ENCODE measurements at regions not wholly inside any gene's neighbourhood (a gene's known extent, or its start where the extent isn't known, plus 50 kb on each side); places are given as distances from the start of the nearest gene placed in this dataset.

DNA sequence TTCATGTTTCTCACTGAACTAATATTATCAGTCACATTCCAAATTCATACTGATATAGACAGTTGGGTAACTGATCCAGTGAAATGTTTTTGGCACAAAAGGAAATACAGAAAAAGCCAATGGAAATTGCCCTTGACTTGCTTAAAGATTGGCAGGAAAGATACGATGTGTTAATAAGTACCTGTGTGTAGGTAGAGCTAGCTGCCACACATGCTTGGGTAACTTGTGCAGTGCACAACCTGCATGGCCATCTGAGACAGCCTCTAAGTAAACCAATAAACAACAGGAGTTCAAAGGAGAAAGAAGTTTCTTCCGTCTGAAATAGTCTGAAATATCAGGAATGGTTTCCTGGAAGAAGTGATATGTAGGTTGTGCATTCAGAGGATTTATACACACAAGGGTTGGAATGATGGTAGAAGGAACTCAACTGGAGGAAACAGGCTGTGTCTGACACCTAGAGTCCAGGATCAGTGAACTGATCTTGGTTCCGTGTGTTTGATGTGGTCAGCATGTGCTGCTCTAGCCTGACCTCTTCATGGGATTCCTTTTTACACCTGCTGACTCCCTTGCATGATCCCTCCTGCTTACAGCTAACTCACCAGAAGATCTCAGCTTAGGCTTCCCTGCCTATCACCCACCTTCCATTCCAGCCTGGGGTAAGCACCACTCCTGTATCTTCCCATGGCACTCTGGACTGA is 81.4 kb upstream of the KRR1 start:
- ChIA-PET POLR2A (no interaction called here), CTCF (interaction anchor here (1.1 kb wide), 2 partner anchors 80 to 444 kb away, joined by 3 read pairs; no protein-coding TSS in a partner anchor)
- 94% methylated on average over 3 of the region's 3 CpGs for WGBS (ENCODE audit: low lambda C conversion rate)
- Histone ChIP-seq H3K79me2 (ENCODE audit: insufficient read depth) (no peaks in the 10 kb centered on the region), H4K20me1 (ENCODE audit: insufficient read depth) (no peaks in the 10 kb centered on the region), H3K27ac (ENCODE audit: low read depth in 2 of 2, low read length in 1 of 2) (no peak overlapping the region), H3K36me3 (replicated peaks in 1 of 2; ENCODE audit: control insufficient read depth in 1 of 2, insufficient read depth in 2 of 2, low read length in 1 of 2) (no peaks in the 10 kb centered on the region), H3F3A (replicated peaks; ENCODE audit: insufficient read depth) (no peaks in the 10 kb centered on the region), H3K4me3 (ENCODE audit: low read depth in 2 of 2, low read length in 1 of 2) (no peak overlapping the region), H3K9me3 (no peaks in the 10 kb centered on the region), H3K27me3 (ENCODE audit: insufficient read depth) (no peaks in the 10 kb centered on the region), H3K9me2 (no peaks in the 10 kb centered on the region), H3K4me1 (ENCODE audit: control insufficient read depth in 1 of 2, insufficient read depth in 2 of 2, low read depth in 1 of 2, low read length in 1 of 2) (peaks cover 0 to 14% of the 10 kb centered on the region in 2 experiments; a peak in 3 of 4 replicates), H3K4me2 (no peak overlapping the region), H3K9ac (no peak overlapping the region), H2AFZ (ENCODE audit: low read depth) (no peak overlapping the region)
- DNase-seq: no peak
- TF ChIP-seq SIN3A (IDR thresholded peaks at IDR 0.05; ENCODE audit: borderline replicate concordance, low read depth, low read length) (no peak), NFIC (IDR thresholded peaks at IDR 0.05; ENCODE audit: borderline replicate concordance) (no peak), RAD21 (IDR thresholded peaks at IDR 0.05; ENCODE audit: low read length) (no peak), POLR2AphosphoS5 (IDR thresholded peaks at IDR 0.05; ENCODE audit: low read depth, low read length) (no peak), JUND (IDR thresholded peaks at IDR 0.05) (no peak), NRF1 (IDR thresholded peaks at IDR 0.05; ENCODE audit: low read depth, low read length) (no peak), RCOR1 (IDR thresholded peaks at IDR 0.05; ENCODE audit: low read length) (no peak), EP300 (IDR thresholded peaks at IDR 0.05; ENCODE audit: borderline replicate concordance in 1 of 2, low read depth in 1 of 2, low read length in 1 of 2) (no peak), FOXM1 (IDR thresholded peaks at IDR 0.05; ENCODE audit: low read depth) (no peak), GABPA (IDR thresholded peaks at IDR 0.05; ENCODE audit: low read depth) (no peak), ELF1 (IDR thresholded peaks at IDR 0.05) (no peak), SMC3 (IDR thresholded peaks at IDR 0.05; ENCODE audit: low read depth, low read length) (no peak)
- TF ChIP-seq, protein P1, sequence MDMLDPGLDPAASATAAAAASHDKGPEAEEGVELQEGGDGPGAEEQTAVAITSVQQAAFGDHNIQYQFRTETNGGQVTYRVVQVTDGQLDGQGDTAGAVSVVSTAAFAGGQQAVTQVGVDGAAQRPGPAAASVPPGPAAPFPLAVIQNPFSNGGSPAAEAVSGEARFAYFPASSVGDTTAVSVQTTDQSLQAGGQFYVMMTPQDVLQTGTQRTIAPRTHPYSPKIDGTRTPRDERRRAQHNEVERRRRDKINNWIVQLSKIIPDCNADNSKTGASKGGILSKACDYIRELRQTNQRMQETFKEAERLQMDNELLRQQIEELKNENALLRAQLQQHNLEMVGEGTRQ (IDR thresholded peaks at IDR 0.05; ENCODE audit: borderline replicate concordance, low read depth, low read length): no peak
- TF ChIP-seq, protein P2, sequence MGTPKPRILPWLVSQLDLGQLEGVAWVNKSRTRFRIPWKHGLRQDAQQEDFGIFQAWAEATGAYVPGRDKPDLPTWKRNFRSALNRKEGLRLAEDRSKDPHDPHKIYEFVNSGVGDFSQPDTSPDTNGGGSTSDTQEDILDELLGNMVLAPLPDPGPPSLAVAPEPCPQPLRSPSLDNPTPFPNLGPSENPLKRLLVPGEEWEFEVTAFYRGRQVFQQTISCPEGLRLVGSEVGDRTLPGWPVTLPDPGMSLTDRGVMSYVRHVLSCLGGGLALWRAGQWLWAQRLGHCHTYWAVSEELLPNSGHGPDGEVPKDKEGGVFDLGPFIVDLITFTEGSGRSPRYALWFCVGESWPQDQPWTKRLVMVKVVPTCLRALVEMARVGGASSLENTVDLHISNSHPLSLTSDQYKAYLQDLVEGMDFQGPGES (IDR thresholded peaks at IDR 0.05; ENCODE audit: low read depth, low read length): no peak
- TF ChIP-seq, protein P3, sequence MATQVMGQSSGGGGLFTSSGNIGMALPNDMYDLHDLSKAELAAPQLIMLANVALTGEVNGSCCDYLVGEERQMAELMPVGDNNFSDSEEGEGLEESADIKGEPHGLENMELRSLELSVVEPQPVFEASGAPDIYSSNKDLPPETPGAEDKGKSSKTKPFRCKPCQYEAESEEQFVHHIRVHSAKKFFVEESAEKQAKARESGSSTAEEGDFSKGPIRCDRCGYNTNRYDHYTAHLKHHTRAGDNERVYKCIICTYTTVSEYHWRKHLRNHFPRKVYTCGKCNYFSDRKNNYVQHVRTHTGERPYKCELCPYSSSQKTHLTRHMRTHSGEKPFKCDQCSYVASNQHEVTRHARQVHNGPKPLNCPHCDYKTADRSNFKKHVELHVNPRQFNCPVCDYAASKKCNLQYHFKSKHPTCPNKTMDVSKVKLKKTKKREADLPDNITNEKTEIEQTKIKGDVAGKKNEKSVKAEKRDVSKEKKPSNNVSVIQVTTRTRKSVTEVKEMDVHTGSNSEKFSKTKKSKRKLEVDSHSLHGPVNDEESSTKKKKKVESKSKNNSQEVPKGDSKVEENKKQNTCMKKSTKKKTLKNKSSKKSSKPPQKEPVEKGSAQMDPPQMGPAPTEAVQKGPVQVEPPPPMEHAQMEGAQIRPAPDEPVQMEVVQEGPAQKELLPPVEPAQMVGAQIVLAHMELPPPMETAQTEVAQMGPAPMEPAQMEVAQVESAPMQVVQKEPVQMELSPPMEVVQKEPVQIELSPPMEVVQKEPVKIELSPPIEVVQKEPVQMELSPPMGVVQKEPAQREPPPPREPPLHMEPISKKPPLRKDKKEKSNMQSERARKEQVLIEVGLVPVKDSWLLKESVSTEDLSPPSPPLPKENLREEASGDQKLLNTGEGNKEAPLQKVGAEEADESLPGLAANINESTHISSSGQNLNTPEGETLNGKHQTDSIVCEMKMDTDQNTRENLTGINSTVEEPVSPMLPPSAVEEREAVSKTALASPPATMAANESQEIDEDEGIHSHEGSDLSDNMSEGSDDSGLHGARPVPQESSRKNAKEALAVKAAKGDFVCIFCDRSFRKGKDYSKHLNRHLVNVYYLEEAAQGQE (IDR thresholded peaks at IDR 0.05; ENCODE audit: low read depth, low read length): no peak
